Lower lobe of right lung (tissue), 2 donors: ENCODE measurements at regions not wholly inside any gene's neighbourhood (a gene's known extent, or its start where the extent isn't known, plus 50 kb on each side); places are given as distances from the start of the nearest gene placed in this dataset.

Experiments used
- ATAC-seq, 2 donors: fragments of 200-7000 bp; cut with Tn5 transposase; one replicate each; pipeline ENCODE4 v1.9.1; 2020 to 2022; ENCODE audit warnings: mild to moderate bottlenecking in 2 of 2, moderate library complexity in 2 of 2
- DNase-seq: peaks from one replicate; pipeline ENCODE4 v3.0.0-alpha.2; 2020
- H3K27ac ChIP-seq: fragments of 200-600 bp; one replicate; pipeline ENCODE4 v1.8.0; 2022
- H3K27me3 ChIP-seq: fragments of 200-600 bp; one replicate; pipeline ENCODE4 v1.8.0; 2022; ENCODE audit warnings: low read depth
- H3K36me3 ChIP-seq: fragments of 200-600 bp; one replicate; pipeline ENCODE4 v1.8.0; 2022; ENCODE audit warnings: mild to moderate bottlenecking
- H3K4me1 ChIP-seq: fragments of 200-600 bp; one replicate; pipeline ENCODE4 v1.8.0; 2022
- H3K4me3 ChIP-seq: fragments of 200-600 bp; one replicate; pipeline ENCODE4 v1.8.0; 2022; ENCODE audit warnings: mild to moderate bottlenecking
- H3K9me3 ChIP-seq: fragments of 200-600 bp; one replicate; pipeline ENCODE4 v1.8.0; 2022
- CTCF ChIP-seq: fragments of 200-600 bp; IDR thresholded peaks from one replicate; pipeline ENCODE4 v1.8.0; 2022; ENCODE audit warnings: antibody characterized with exemption, mild to moderate bottlenecking
- intact Hi-C: fragments of 100-400 bp; cut with DNase I; formaldehyde crosslinking; loops from one replicate; pipeline ENCODE4 v1.11.0; 2022
- donor health status: DM: no; HTN: yes; CAD: no; lungs with severe emphysema.

- intact Hi-C loops, result no loop called here
- Histone ChIP-seq H3K9me3 (no peaks in the 10 kb centered on the region), H3K27ac (no peak overlapping the region), H3K36me3 (no peaks in the 10 kb centered on the region), H3K4me3 (no peak overlapping the region), H3K27me3 (no peaks in the 10 kb centered on the region), H3K4me1 (no peaks in the 10 kb centered on the region)
- TF ChIP-seq CTCF, result no peak
- DNase-seq (no peak), ATAC-seq (no peak)
Measured at GRCh38 chr12:81874166-81874565, 115.0 kb upstream of the PPFIA2 start.

GRCh38 chr12:81872400-81872799 is 113.2 kb upstream of the PPFIA2 start:
- Histone ChIP-seq H3K27ac (no peak overlapping the region), H3K36me3 (no peaks in the 10 kb centered on the region), H3K4me1 (no peaks in the 10 kb centered on the region), H3K27me3 (no peaks in the 10 kb centered on the region), H3K4me3 (no peak overlapping the region), H3K9me3 (no peaks in the 10 kb centered on the region)
- TF ChIP-seq CTCF, result no peak
- intact Hi-C loops, result no loop called here
- no peak for DNase-seq
- no peak for ATAC-seq

- Histone ChIP-seq H3K36me3 (no peaks in the 10 kb centered on the region), H3K9me3 (no peaks in the 10 kb centered on the region), H3K27me3 (no peaks in the 10 kb centered on the region), H3K27ac (no peak overlapping the region), H3K4me1 (no peaks in the 10 kb centered on the region), H3K4me3 (no peak overlapping the region)
- ATAC-seq (peak in 1 of 2 donors; percentile 21), DNase-seq (no peak)
- no peak for TF ChIP-seq CTCF
- intact Hi-C loops, result no loop called here
Measured at GRCh38 chr12:81866081-81866480, 106.9 kb upstream of the PPFIA2 start.

GRCh38 chr12:81863406-81863805 is 104.3 kb upstream of the PPFIA2 start:
- no peak overlapping the region for H3K27ac ChIP-seq
- intact Hi-C loops, result no loop called here
- DNase-seq (no peak), ATAC-seq (no peak)
- H3K27me3 ChIP-seq, result no peaks in the 10 kb centered on the region
- H3K4me3 ChIP-seq, result no peak overlapping the region
- no peak for TF ChIP-seq CTCF
- no peaks in the 10 kb centered on the region for H3K9me3 ChIP-seq
- H3K36me3 ChIP-seq, result no peaks in the 10 kb centered on the region
- no peaks in the 10 kb centered on the region for H3K4me1 ChIP-seq

- H3K9me3 ChIP-seq, result no peaks in the 10 kb centered on the region
- no peak overlapping the region for H3K27ac ChIP-seq
- intact Hi-C loops, result no loop called here
- H3K36me3 ChIP-seq, result no peaks in the 10 kb centered on the region
- H3K4me3 ChIP-seq, result no peak overlapping the region
- ATAC-seq (peak in 1 of 2 donors; percentile 72), DNase-seq (no peak)
- H3K27me3 ChIP-seq, result no peaks in the 10 kb centered on the region
- no peak for TF ChIP-seq CTCF
- no peaks in the 10 kb centered on the region for H3K4me1 ChIP-seq
Measured at GRCh38 chr12:81859521-81859920, 100.4 kb upstream of the PPFIA2 start.

- ATAC-seq, result no peak
- H3K36me3 ChIP-seq, result no peaks in the 10 kb centered on the region
- intact Hi-C loops, result no loop called here
Measured at GRCh38 chr12:81843599-81843998, 84.4 kb upstream of the PPFIA2 start.

More at GRCh38 chr12:81843599-81843998, 84.4 kb upstream of the PPFIA2 start:
- Histone ChIP-seq H3K4me3 (no peak overlapping the region), H3K4me1 (no peaks in the 10 kb centered on the region), H3K9me3 (no peaks in the 10 kb centered on the region), H3K27ac (no peak overlapping the region), H3K27me3 (no peaks in the 10 kb centered on the region)
- DNase-seq, result no peak
- no peak for TF ChIP-seq CTCF
